ENCODE measurements at regions not wholly inside any gene's neighbourhood (a gene's known extent, or its start where the extent isn't known, plus 50 kb on each side); places are given as distances from the start of the nearest gene placed in this dataset.

GRCh38 chr12:125454786-125455480 lies 389.7 kb downstream of the AACS start:
- intact Hi-C loops (cut with micrococcal nuclease): no loop called here
- DNase-seq (no peak), ATAC-seq (ENCODE audit: low read depth) (no peak)
- Histone ChIP-seq H3K27me3 (replicated peaks in 1 of 4; ENCODE audit: control extremely low read depth in 1 of 4, control insufficient read depth in 3 of 4, insufficient read depth in 4 of 4, low read length in 3 of 4) (peaks cover 0 to 3% (median 1%) of the 10 kb centered on the region in 4 experiments), H4K20me1 (ENCODE audit: control insufficient read depth, insufficient read depth, low read length, poor library complexity, severe bottlenecking) (no peaks in the 10 kb centered on the region), H3K4me1 (ENCODE audit: control insufficient read depth in 2 of 2, insufficient read depth in 2 of 2, low read length in 2 of 2) (no peaks in the 10 kb centered on the region), H3K9me3 (ENCODE audit: control extremely low read depth in 1 of 3, control insufficient read depth in 2 of 3, insufficient read depth in 1 of 3, low read length in 2 of 3) (peaks cover 2 to 10% (median 3%) of the 10 kb centered on the region in 3 donors), H3K79me2 (ENCODE audit: control insufficient read depth, insufficient read depth, low read length) (no peaks in the 10 kb centered on the region), H3K27ac (ENCODE audit: low read length in 2 of 2) (no peak overlapping the region), H3K36me3 (replicated peaks in 1 of 2; ENCODE audit: control extremely low read depth in 1 of 2, control insufficient read depth in 1 of 2, extremely low read depth in 1 of 2, insufficient read depth in 2 of 2, low read length in 1 of 2) (no peaks in the 10 kb centered on the region), H3K4me3 (ENCODE audit: control extremely low read depth in 1 of 5, extremely low read depth in 1 of 5, insufficient read depth in 1 of 5, low read depth in 2 of 5, low read length in 4 of 5) (no peak overlapping the region), H3K9ac (ENCODE audit: low read length) (no peak overlapping the region), H3K4me2 (replicated peaks; ENCODE audit: low read depth, low read length, poor library complexity, severe bottlenecking) (no peak overlapping the region), H2AFZ (ENCODE audit: insufficient read depth, low read depth, low read length, poor library complexity, severe bottlenecking) (no peak overlapping the region)
- TF ChIP-seq EZH2 (IDR thresholded peaks at IDR 0.05; ENCODE audit: borderline replicate concordance, insufficient read depth, low read depth, low read length, poor library complexity, severe bottlenecking): no peak
- TF ChIP-seq, protein P1, sequence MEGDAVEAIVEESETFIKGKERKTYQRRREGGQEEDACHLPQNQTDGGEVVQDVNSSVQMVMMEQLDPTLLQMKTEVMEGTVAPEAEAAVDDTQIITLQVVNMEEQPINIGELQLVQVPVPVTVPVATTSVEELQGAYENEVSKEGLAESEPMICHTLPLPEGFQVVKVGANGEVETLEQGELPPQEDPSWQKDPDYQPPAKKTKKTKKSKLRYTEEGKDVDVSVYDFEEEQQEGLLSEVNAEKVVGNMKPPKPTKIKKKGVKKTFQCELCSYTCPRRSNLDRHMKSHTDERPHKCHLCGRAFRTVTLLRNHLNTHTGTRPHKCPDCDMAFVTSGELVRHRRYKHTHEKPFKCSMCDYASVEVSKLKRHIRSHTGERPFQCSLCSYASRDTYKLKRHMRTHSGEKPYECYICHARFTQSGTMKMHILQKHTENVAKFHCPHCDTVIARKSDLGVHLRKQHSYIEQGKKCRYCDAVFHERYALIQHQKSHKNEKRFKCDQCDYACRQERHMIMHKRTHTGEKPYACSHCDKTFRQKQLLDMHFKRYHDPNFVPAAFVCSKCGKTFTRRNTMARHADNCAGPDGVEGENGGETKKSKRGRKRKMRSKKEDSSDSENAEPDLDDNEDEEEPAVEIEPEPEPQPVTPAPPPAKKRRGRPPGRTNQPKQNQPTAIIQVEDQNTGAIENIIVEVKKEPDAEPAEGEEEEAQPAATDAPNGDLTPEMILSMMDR (IDR thresholded peaks at IDR 0.05): no peak
- peaks cover 22% of the 10 kb centered on the region for H3K27me3 Mint-ChIP-seq
- 25% methylated on average over 6 of the region's 8 CpGs for WGBS (ENCODE audit: insufficient coverage)
- H3K27ac Mint-ChIP-seq: no peak overlapping the region
- no peaks in the 10 kb centered on the region for H3K4me1 Mint-ChIP-seq
- ChIA-PET POLR2A (no interaction called here), CTCF (no interaction called here)
- H3K9me3 Mint-ChIP-seq (ENCODE audit: insufficient read depth): peaks cover 4% of the 10 kb centered on the region
- H3K4me3 Mint-ChIP-seq: no peak overlapping the region

- DNase-seq: no peak
- CTCF ChIA-PET: no interaction called here
Observed at GRCh38 chr12:125455556-125455955, 390.3 kb downstream of the AACS start.

More at GRCh38 chr12:125455556-125455955, 390.3 kb downstream of the AACS start:
- TF ChIP-seq, protein P1 (IDR thresholded peaks at IDR 0.05): no peak
- TF ChIP-seq EZH2 (IDR thresholded peaks at IDR 0.05; ENCODE audit: borderline replicate concordance, insufficient read depth, low read depth, low read length, poor library complexity, severe bottlenecking): no peak
- Histone ChIP-seq H3K9me3 (ENCODE audit: control extremely low read depth in 1 of 3, control insufficient read depth in 2 of 3, insufficient read depth in 1 of 3, low read length in 2 of 3) (peaks cover 0 to 10% (median 3%) of the 10 kb centered on the region in 3 donors), H3K36me3 (replicated peaks in 1 of 2; ENCODE audit: control extremely low read depth in 1 of 2, control insufficient read depth in 1 of 2, extremely low read depth in 1 of 2, insufficient read depth in 2 of 2, low read length in 1 of 2) (no peaks in the 10 kb centered on the region), H3K27ac (ENCODE audit: low read length in 2 of 2) (no peak overlapping the region), H3K4me2 (replicated peaks; ENCODE audit: low read depth, low read length, poor library complexity, severe bottlenecking) (no peak overlapping the region), H3K79me2 (ENCODE audit: control insufficient read depth, insufficient read depth, low read length) (no peaks in the 10 kb centered on the region), H3K4me1 (ENCODE audit: control insufficient read depth in 2 of 2, insufficient read depth in 2 of 2, low read length in 2 of 2) (no peaks in the 10 kb centered on the region), H2AFZ (ENCODE audit: insufficient read depth, low read depth, low read length, poor library complexity, severe bottlenecking) (no peak overlapping the region), H3K9ac (ENCODE audit: low read length) (no peak overlapping the region), H3K27me3 (replicated peaks in 1 of 4; ENCODE audit: control extremely low read depth in 1 of 4, control insufficient read depth in 3 of 4, insufficient read depth in 4 of 4, low read length in 3 of 4) (peaks cover 0 to 3% (median 1%) of the 10 kb centered on the region in 4 experiments), H4K20me1 (ENCODE audit: control insufficient read depth, insufficient read depth, low read length, poor library complexity, severe bottlenecking) (no peaks in the 10 kb centered on the region), H3K4me3 (ENCODE audit: control extremely low read depth in 1 of 5, extremely low read depth in 1 of 5, insufficient read depth in 1 of 5, low read depth in 2 of 5, low read length in 4 of 5) (no peak overlapping the region)
- H3K4me3 Mint-ChIP-seq: no peak overlapping the region
- no peaks in the 10 kb centered on the region for H3K4me1 Mint-ChIP-seq
- peaks cover 22% of the 10 kb centered on the region for H3K27me3 Mint-ChIP-seq
- WGBS (ENCODE audit: insufficient coverage): 59% methylated on average over 2 of the region's 4 CpGs
- no peak overlapping the region for H3K27ac Mint-ChIP-seq
- POLR2A ChIA-PET: no interaction called here
- no peak for ATAC-seq (ENCODE audit: low read depth)
- intact Hi-C loops (cut with micrococcal nuclease): no loop called here
- peaks cover 4% of the 10 kb centered on the region for H3K9me3 Mint-ChIP-seq (ENCODE audit: insufficient read depth)

Measured in B cell (primary cell).